Astrocyte of the cerebellum (primary cell): ENCODE measurements at regions not wholly inside any gene's neighbourhood (a gene's known extent, or its start where the extent isn't known, plus 50 kb on each side); places are given as distances from the start of the nearest gene placed in this dataset.
"Not testable (repeated sequence)": the region's sequence is repeated elsewhere in the genome, so short reads cannot be mapped to it uniquely, and the experiment has no call there.

Experiments used
- DNase-seq: peaks from one replicate; pipeline ENCODE4 v3.0.0-alpha.2; 2011; ENCODE audit warnings: low read depth
- H3K4me3 ChIP-seq: 2 replicates; pipeline ENCODE4 v1.5.1; 2011; ENCODE audit warnings: mild to moderate bottlenecking, low read depth, low read length, moderate library complexity
- CTCF ChIP-seq: IDR thresholded peaks from 2 replicates; pipeline ENCODE4 v1.5.1; 2012; ENCODE audit warnings: low read length, low read depth, moderate library complexity, mild to moderate bottlenecking; ENCODE audit errors: missing control alignments
- in situ Hi-C: cut with HindIII; loops from 2 replicates; pipeline ENCODE4 v1.10.0; 2017; ENCODE audit warnings: low sequenced_read_pairs

GRCh38 chr7:51850126-51850525 lies 533.5 kb upstream of the COBL start:
- no peak for TF ChIP-seq CTCF
- DNase-seq, result no peak
- H3K4me3 ChIP-seq, result no peak overlapping the region
- in situ Hi-C loops, result no loop called here

GRCh38 chr7:51847461-51848134 lies 531.0 kb upstream of the COBL start:
- TF ChIP-seq CTCF, result no peak
- no peak for DNase-seq
- H3K4me3 ChIP-seq, result no peak overlapping the region
- in situ Hi-C loops, result no loop called here

GRCh38 chr7:51839130-51839529 lies 522.5 kb upstream of the COBL start:
- DNase-seq, in situ Hi-C loops, H3K4me3 ChIP-seq: not testable (repeated sequence)

- H3K4me3 ChIP-seq, result no peak overlapping the region
- DNase-seq, result no peak
- TF ChIP-seq CTCF, result no peak
Observed at GRCh38 chr7:51827631-51828030, 511.0 kb upstream of the COBL start.

GRCh38 chr7:51824050-51824449 lies 507.4 kb upstream of the COBL start:
- TF ChIP-seq CTCF, result no peak
- in situ Hi-C loops, result no loop called here
- H3K4me3 ChIP-seq, result no peak overlapping the region
- no peak for DNase-seq

More at GRCh38 chr7:51827631-51828030, 511.0 kb upstream of the COBL start:
- in situ Hi-C loops, result no loop called here

GRCh38 chr7:51823437-51823836 lies 506.8 kb upstream of the COBL start:
- in situ Hi-C loops, result no loop called here
- no peak for TF ChIP-seq CTCF
- DNase-seq, result no peak
- no peak overlapping the region for H3K4me3 ChIP-seq

GRCh38 chr7:51817694-51818225 lies 501.2 kb upstream of the COBL start:
- no peak overlapping the region for H3K4me3 ChIP-seq
- no peak for TF ChIP-seq CTCF
- in situ Hi-C loops, result no loop called here
- DNase-seq, result no peak

GRCh38 chr7:51805783-51806431 lies 489.3 kb upstream of the COBL start:
- DNase-seq, in situ Hi-C loops: not testable (repeated sequence)

More at GRCh38 chr7:51805783-51806431, 489.3 kb upstream of the COBL start:
- H3K4me3 ChIP-seq, result not testable (repeated sequence)
